ENCODE measurements at regions not wholly inside any gene's neighbourhood (a gene's known extent, or its start where the extent isn't known, plus 50 kb on each side); places are given as distances from the start of the nearest gene placed in this dataset.

DNA sequence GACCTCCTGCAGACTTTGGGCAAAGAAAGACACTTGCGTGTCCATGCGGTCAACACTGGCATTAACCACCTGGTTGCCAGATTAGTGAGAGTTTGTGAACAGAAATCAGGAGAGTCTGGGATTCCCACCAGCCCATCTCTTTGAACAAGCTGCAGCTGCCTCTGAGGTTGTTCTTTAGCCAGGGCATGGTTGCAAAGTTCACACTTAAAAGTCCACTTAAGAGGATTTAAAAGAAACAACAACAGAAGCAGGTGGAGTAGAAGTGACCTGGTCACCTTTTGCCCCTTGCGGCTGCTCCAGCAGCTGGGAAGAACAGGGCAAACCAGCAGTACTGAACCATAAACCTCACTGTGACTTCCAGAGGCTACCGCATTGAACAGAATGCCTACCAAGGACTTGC lies 97.3 kb downstream of the FOXB1 start:
- H3K79me2 ChIP-seq = no peaks in the 10 kb centered on the region
- H2AFZ ChIP-seq = no peak overlapping the region
- H3K9ac ChIP-seq = no peak overlapping the region
- no peaks in the 10 kb centered on the region for H3K4me1 ChIP-seq
- H3K9me3 ChIP-seq (ENCODE audit: control insufficient read depth, low read length) = no peaks in the 10 kb centered on the region
- H3K27me3 ChIP-seq (ENCODE audit: control insufficient read depth, insufficient read depth, low read length) = no peaks in the 10 kb centered on the region
- H3K4me2 ChIP-seq (ENCODE audit: low read length) = no peak overlapping the region
- no peaks in the 10 kb centered on the region for H3K36me3 ChIP-seq (ENCODE audit: control insufficient read depth, insufficient read depth, low read length)
- TF ChIP-seq, protein P1, sequence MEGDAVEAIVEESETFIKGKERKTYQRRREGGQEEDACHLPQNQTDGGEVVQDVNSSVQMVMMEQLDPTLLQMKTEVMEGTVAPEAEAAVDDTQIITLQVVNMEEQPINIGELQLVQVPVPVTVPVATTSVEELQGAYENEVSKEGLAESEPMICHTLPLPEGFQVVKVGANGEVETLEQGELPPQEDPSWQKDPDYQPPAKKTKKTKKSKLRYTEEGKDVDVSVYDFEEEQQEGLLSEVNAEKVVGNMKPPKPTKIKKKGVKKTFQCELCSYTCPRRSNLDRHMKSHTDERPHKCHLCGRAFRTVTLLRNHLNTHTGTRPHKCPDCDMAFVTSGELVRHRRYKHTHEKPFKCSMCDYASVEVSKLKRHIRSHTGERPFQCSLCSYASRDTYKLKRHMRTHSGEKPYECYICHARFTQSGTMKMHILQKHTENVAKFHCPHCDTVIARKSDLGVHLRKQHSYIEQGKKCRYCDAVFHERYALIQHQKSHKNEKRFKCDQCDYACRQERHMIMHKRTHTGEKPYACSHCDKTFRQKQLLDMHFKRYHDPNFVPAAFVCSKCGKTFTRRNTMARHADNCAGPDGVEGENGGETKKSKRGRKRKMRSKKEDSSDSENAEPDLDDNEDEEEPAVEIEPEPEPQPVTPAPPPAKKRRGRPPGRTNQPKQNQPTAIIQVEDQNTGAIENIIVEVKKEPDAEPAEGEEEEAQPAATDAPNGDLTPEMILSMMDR (IDR thresholded peaks at IDR 0.05) = no peak
- H3K27ac ChIP-seq = no peak overlapping the region
- H3K4me3 ChIP-seq (ENCODE audit: low read depth, low read length) = no peak overlapping the region

DNA sequence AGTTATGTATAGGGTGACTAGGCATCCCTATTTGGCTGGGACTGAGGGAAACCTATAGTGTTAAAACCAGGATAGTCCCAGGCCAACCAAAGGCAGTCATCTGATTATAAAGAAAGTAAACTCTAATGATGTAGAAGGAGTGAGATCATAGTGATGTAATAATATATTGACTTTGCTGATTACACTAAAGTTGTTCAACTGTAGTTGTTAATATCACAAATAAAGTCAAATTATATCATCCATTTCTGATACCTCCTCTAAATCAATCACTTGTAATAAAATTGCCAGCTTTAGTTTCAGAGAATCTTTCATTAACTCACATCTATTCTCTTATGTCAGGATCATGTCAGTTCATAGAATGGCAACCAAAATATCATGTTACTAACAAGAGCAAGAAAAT lies 98.6 kb downstream of the FOXB1 start:
- Histone ChIP-seq H3K4me3 (ENCODE audit: low read depth, low read length) (no peak overlapping the region), H2AFZ (no peak overlapping the region), H3K4me1 (no peaks in the 10 kb centered on the region), H3K9ac (no peak overlapping the region), H3K27me3 (ENCODE audit: control insufficient read depth, insufficient read depth, low read length) (no peaks in the 10 kb centered on the region), H3K4me2 (ENCODE audit: low read length) (no peak overlapping the region), H3K79me2 (no peaks in the 10 kb centered on the region), H3K36me3 (ENCODE audit: control insufficient read depth, insufficient read depth, low read length) (no peaks in the 10 kb centered on the region), H3K9me3 (ENCODE audit: control insufficient read depth, low read length) (no peaks in the 10 kb centered on the region), H3K27ac (no peak overlapping the region)
- TF ChIP-seq, protein P1 (IDR thresholded peaks at IDR 0.05) = no peak

DNA sequence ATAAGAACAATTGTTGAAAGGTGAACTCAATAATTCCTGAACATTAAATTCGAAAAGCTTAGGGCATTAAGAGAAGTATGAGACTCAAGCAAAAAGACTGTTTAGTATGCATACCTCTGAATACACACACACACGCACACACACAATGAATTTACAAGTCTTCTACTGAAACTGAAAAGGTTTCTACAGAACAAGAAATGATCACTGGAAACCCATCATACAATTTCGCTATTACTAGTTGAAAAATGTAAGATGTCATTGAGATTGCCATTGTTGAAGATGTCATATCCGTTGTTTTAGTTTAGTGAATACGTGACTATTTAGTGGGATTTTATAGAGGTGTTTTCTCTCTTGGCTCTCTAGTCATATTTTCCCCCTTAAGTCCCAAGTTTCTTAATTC lies 106.8 kb downstream of the FOXB1 start:
- TF ChIP-seq, protein P1 (IDR thresholded peaks at IDR 0.05) = no peak

DNA sequence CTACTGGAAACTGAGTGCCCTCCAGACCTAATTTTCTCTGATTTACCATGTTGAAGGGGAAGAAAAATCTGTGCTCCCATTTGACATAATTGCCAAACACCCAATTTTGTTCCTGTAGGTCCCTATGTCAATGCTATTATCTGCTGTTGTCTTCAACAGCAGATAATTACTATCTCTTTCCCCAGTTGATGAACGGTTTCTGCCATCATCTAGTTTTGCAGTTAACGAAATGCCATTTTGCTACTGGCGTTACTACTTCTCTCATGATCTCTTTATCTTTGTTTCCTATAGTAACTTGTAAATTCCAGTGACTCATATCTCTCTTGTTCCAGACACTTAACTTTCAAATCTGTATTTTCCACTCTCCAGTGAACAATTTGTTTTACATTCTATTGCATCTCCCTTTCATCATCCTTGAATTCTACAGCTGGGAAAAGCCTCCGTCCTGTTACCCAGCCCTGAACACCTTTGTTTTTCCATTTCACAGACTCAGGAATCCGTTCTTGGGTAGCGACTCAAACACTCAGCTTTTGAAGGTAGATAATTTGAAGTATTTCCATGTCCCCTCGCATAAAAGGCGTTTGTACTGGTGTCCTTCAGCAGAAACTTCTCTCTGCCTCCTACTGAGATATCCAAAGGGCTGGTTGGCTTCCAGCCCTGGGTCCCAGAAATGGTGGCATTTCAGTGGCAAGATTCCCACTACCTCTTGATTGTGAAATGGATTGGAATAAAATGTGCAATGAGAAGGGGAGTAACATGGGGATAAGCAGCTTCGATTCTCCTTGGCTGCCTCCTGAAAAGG lies 111.7 kb downstream of the FOXB1 start:
- TF ChIP-seq, protein P1 (IDR thresholded peaks at IDR 0.05) = no peak
- H3K79me2 ChIP-seq = no peaks in the 10 kb centered on the region

More for the DNA sequence above, 106.8 kb downstream of the FOXB1 start:
- Histone ChIP-seq H3K4me3 (ENCODE audit: low read depth, low read length) (no peak overlapping the region), H3K27ac (no peak overlapping the region), H3K36me3 (ENCODE audit: control insufficient read depth, insufficient read depth, low read length) (no peaks in the 10 kb centered on the region), H3K27me3 (ENCODE audit: control insufficient read depth, insufficient read depth, low read length) (no peaks in the 10 kb centered on the region), H3K4me2 (ENCODE audit: low read length) (no peak overlapping the region), H3K9me3 (ENCODE audit: control insufficient read depth, low read length) (no peaks in the 10 kb centered on the region), H3K79me2 (no peaks in the 10 kb centered on the region), H2AFZ (no peak overlapping the region), H3K4me1 (no peaks in the 10 kb centered on the region), H3K9ac (no peak overlapping the region)

More for the DNA sequence above, 111.7 kb downstream of the FOXB1 start:
- Histone ChIP-seq H2AFZ (no peak overlapping the region), H3K27me3 (ENCODE audit: control insufficient read depth, insufficient read depth, low read length) (no peaks in the 10 kb centered on the region), H3K9ac (no peak overlapping the region), H3K36me3 (ENCODE audit: control insufficient read depth, insufficient read depth, low read length) (no peaks in the 10 kb centered on the region), H3K4me3 (ENCODE audit: low read depth, low read length) (no peak overlapping the region), H3K9me3 (ENCODE audit: control insufficient read depth, low read length) (no peaks in the 10 kb centered on the region), H3K4me1 (no peaks in the 10 kb centered on the region), H3K27ac (no peak overlapping the region), H3K4me2 (ENCODE audit: low read length) (no peak overlapping the region)

Measured in parathyroid adenoma (tissue), 2 donors.